GM19043 (cell line): ENCODE measurements at regions not wholly inside any gene's neighbourhood (a gene's known extent, or its start where the extent isn't known, plus 50 kb on each side); places are given as distances from the start of the nearest gene placed in this dataset.

ENCODE experiments used
- ATAC-seq: cut with Tn5 transposase; IDR thresholded peaks from one replicate; pipeline ENCODE4 v1.9.1; 2021; ENCODE audit warnings: low read depth; ENCODE audit not compliant: unreplicated experiment

- ATAC-seq, result no peak
Observed at GRCh38 chr10:33459602-33460001, 125.1 kb upstream of the NRP1 start.

GRCh38 chr10:33455029-33455428 is 120.6 kb upstream of the NRP1 start:
- ATAC-seq, result no peak

GRCh38 chr10:33454554-33454953 is 120.1 kb upstream of the NRP1 start:
- ATAC-seq, result no peak

DNA sequence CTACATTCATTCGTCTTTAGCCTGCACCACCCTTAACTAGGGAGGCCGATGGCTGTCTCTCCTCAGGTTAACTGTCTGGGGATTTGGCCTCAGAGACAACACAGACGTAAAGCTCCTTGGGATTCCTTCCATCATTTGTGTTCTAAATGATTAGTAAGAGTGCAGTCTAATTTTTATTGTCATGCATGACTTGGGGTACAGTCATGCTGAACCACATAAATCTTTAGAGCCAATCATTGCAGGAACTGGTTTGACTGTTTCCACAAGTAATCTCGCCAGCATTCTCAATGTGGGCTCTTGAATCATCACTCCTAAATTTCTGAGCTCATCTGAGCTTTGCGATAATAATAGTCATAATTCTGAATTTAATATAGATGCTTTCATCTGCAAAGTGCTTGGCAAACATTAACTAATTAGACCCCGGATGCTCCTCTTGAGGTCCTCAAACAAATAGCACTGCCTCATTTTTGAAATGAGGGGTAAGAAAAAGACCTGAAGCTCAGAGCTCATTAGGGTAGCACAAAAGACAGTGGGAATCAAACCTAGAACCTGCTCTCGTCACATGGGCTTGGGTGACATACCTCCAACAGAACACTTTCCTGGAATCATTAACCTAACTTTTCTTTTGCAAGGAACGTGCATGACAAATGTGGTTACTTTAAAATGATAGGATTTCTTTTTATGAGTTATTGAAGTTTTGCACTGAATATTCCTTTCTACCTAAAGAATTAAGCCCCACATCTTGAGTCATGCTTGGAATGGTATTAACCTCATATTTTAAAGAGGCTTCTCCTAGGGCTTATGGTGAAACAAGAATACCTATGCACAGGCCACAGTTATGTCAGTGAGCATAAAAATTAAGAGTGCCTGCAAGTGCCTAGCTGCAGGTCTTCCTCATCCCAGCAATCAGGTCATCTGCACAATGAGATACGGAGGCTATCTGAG is 118.9 kb upstream of the NRP1 start:
- no peak for ATAC-seq

DNA sequence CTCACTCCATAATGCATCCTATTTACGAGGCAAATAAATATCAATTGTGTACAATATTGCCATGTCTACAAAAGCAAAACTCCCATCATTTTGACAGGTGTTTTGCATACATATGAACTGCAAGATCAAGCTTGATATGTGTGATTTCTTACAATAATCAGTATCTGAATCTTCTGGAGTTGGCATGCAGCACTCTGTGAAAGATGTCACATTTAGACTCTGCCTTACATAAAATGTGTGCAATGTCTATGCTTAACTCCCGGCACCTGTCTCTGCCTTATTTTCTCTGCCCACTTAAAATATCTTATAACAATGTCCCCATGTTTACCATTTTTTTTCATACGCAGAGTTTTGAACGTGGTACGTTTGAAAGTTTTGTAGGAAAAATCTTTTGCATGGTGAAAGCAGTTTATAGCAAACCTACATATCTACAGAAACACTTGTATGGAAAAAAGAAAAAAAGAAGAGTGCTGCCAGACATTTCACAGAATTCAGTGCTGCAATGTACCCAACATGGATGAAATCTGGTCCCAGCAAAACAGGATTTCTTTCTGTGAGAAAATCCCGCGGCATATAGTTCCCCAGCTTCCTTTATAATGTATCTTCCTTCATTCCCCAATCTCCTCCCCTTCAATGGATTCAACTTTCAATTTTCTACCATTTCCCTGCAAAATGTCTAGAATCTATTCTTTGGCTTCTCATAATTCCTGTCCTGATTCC is 114.1 kb upstream of the NRP1 start:
- no peak for ATAC-seq

DNA sequence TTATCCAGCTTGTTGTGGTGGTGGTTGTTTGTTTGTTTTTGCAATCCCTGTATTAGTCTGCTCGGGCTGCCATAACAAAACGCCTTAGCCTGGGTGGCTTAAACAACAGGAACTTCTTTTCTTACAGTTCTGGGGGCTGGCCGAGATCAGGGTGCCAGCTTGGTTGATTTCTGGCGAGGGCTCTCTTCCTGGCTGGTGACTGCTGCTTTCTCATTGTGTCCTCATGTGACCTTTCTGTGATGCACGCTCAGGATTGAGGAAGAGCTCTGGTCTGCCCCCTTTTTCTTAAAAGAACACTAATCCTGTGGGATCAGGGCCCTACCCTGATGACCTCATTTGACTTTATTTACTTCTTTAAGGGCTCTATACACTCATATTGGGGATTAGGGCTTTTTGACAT is 107.1 kb upstream of the NRP1 start:
- ATAC-seq, result no peak

DNA sequence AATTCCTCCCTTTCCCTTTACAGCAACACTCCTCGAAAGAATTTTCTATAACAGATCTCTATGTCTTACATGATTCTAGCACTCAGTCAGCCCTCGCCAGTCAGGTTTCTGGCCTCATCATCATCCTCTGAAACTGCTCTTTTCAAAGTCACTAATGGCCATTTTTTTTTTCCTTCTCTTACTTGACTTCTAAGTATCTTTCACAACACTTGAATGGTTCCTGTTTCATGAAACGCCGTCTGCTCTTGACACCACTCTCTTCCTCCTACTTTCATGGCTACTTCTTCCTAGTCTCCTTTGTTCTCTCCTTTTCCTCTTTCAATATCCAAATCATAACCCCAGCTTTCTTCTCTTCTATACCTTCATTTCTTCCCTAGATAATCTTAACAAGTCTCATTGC is 100.5 kb upstream of the NRP1 start:
- no peak for ATAC-seq

GRCh38 chr10:33428682-33429081 is 94.2 kb upstream of the NRP1 start:
- ATAC-seq, result no peak

GRCh38 chr10:33423154-33423529 is 88.7 kb upstream of the NRP1 start:
- no peak for ATAC-seq

DNA sequence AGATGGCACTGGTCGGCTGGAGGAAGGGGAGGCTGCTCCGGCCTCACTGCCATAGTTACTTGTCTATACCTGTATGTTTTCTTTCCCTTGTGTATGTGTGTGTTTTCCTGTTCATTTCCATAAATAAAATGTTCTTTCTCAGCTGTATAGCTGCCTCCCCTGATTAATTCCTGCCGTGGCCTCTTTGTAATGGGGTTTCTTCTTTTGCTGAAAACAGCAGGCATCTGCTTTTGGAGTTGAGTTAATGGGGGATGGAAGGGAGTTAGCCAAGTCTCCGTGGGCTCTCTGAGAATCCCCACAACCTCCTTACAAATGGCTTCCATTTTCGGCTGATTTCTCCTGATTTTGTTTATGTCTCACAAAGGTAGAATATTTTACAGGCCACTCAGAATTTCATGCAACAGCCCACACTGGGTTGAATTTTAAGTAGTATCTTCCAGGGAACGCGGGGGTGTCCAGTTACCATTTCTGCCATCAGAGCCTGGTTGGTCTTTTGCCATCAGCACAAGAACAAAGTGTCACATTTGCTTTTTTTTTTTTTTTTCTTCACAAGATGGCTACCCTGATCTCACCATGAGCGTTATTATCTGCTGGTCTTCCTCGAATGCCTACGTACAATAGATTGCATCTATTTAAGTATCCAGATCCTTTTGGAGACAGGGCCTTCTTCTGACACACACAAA is 88.1 kb upstream of the NRP1 start:
- ATAC-seq, result no peak

DNA sequence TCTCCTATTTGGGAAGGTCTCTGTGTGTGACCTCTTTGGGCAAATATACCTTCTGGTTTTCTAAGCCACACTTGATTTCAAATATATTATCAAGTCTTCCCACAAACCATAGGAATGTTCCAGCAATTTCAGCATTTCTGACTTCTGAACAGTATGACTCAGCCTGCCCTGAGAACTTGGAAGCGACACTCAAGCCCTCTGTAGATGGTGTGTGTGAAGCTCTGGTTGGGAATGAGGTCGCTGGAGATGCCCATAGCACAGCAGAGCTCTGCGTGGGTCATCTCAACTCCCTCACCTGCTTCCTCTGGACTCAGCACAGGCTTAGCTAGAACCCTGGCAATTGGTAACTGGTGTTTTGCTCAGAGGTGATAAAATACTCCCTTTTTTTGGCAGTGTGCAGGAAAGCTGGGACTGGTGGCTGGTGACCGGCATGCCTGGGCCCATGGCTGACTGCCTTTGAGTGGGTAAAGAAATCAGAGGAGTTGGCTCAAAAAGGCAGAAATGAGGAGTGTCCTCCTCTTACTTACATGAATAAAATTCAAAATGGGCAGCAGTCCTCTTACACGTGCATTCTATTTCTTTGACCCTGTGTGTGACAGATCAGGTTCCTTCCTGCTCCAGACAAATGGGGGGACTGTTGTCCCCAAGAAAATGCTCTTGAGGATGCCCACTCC is 87.5 kb upstream of the NRP1 start:
- no peak for ATAC-seq

- no peak for ATAC-seq
Observed at GRCh38 chr10:33419311-33419710, 84.8 kb upstream of the NRP1 start.

DNA sequence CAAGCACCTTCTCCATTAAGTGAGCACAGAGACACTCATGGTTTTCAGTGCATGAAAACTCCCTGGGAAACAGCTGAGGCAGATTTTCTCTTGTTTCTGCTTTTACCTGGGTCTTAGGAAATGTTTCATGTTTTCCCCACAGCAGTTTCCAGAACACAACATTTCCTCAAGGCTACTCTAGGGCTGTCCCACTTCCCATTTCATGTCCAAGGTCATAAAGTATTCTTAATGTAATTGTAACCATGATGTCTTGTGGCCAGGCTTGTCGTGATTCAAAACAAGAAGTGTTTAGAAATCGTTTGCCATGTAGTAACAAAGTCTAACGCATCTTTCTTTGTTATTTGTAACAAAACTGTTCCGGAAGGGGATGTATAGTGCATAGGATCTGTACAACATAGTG is 83.8 kb upstream of the NRP1 start:
- no peak for ATAC-seq

DNA sequence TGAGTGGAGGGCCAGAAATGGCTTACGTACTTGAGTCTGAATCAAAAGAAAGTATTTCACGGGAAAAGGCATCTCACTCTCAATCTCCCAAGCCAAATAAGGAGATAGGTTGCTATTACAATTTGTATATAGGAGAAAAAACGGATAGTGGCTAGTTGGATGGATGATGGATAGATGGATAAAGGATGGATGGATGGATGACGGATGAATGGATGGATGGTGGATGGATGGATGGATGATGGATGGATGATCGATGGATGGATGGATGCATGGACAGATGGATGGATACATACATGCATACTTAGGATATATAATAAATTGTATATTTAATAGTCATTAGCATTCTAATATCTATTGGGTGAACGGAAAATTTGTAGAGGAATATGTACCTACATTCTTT is 82.2 kb upstream of the NRP1 start:
- ATAC-seq, result no peak

DNA sequence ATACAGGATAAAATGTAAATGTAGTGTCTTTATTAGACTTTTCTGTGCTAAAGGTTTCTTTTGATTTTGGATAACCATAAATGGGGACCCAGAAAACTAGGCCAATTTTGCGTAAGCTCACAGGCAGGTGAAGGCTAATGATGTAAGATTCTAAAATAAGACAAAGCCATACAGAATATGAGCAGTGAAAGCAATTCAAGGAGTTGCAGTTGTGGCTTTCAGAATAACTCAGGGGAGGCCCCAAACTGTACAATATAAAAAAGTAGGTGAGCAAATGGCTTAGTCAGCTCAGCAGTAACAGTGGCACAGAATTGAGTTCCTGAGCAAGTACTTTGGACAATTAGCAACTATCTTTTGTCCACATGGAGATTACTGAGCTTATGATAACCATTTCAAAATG is 81.7 kb upstream of the NRP1 start:
- no peak for ATAC-seq

GRCh38 chr10:33414841-33415240 is 80.4 kb upstream of the NRP1 start:
- ATAC-seq, result no peak

DNA sequence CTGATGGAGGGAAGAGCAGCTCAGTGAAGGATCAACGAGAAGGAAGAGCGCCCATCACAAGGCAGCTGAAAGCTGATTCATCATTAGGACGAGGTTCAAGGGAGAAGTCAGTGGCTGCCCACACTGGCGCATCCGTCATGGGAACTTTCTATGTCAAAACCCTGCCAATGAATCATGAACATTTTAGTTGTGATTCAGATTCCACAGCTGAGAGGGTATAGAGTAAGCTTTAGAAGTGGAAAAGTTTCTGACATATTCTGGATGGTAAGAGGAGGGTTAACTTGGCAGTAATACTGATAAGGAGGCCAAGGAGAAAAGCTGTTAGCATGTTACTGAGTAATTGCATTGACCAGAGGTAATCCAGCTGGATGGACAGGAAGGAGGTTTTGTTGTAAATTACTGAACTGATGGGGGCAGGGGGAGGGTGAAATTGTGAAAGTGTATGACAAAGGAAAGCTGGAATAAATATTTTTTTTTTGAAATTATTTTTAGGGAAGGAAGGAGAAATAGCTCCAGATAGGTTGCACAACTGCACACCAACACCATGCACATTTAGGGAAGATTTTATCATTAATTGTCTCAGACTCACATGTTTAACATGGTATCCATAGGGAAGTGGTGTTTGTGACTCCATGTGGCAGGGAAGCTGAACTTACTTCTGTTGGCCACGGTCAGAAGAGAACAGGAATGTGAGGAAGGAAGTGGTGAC is 78.3 kb upstream of the NRP1 start:
- no peak for ATAC-seq

GRCh38 chr10:33412241-33412640 is 77.8 kb upstream of the NRP1 start:
- ATAC-seq, result no peak

- no peak for ATAC-seq
Observed at GRCh38 chr10:33410860-33411234, 76.4 kb upstream of the NRP1 start.

DNA sequence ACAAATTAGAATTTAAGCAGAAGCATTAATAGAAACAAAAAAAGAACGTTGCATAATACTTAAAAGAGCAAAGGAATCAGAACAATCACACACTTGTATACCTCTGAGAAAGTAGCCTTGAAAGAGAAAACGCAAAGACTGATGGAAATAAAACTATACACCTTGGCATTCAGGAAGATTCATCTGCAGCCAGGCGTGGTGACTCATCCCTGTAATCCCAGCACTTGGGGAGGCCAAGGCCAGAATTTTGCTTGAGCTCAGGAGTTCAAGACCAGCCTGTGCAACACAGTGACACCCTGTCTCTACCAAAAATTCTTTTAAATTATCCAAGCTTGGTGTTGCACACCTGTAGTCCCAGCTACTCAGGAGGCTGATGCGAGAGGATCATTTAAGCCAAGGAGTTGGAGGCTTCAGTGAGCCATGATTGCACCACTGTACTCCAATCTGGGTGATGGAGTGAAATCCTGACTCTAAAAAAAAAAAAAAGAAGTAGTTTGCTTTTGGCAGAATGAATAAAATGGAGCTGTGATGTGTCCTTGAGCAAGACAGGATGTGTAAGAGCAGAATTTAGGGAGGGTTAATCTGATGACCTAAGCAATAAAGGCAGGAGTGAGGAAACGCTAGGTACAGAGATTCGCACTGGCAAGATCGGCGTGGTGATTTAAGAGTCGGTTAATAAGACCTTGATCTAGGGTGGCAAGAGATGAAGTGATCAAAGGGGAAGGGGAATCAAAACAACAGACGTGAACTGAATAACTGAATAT is 75.8 kb upstream of the NRP1 start:
- no peak for ATAC-seq
